GM19463 (cell line): ENCODE measurements at regions not wholly inside any gene's neighbourhood (a gene's known extent, or its start where the extent isn't known, plus 50 kb on each side); places are given as distances from the start of the nearest gene placed in this dataset.

Experiments used
- ATAC-seq: cut with Tn5 transposase; IDR thresholded peaks from one replicate; pipeline ENCODE4 v1.9.1; 2021; ENCODE audit warnings: mild to moderate bottlenecking, moderate library complexity; ENCODE audit not compliant: unreplicated experiment

DNA sequence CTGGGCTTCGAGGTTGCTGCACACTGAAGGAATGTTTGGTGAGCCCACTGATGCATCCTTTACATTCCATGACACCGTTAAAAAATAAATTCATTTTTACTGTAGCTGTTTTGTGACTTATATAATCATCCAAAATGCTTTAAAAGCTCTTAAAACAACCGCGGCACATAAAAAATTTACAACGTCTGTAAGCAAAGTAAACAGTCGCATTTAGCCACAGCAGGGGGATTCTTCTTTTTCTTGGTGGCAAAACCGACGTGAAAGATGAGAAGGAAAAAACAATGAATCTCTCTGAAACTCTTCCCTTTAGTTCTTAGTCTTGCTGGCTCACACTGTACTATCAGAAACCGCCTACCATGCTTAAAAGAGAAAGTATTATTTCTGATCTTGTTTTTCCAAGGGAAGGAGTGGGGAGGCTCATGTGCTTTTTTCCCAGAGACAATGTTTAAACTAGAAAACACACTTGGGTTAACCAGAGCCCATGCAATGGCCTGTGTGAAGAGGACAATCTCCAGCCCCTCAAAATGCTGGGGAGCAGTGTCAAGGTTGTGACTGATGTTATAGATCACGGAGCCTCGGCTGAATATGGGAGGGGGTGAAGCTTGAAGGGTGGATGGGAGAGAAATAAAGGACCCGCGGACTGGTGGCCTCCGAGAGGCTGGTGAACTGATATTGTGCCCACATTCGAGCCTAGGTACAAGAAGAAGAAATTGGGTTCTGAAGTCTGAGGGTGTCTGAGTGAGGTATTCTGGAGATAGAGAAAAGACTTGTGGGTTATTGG, 91.1 kb downstream of the IRF8 start:
- no peak for ATAC-seq

DNA sequence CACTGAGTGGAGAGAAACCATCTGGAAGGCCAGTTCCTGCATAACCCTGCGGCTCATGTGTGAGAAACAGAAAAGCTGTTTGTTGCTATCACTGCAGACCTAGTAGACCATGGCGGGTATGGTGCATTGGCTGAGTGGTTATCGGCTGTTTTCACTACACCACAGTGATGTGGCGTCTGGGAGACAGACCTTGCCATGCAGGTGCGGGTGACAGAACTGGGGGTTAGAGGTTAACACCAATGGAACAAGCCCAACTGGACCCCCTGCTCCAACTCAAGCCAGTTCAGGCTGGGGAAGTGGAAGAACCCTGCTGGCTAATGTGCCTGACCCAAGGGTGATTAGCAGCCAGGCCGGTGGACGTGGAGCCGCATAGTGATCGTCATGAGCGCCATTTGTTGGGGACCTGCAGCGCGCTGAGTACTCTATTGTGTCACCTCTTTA, 91.9 kb downstream of the IRF8 start:
- no peak for ATAC-seq

DNA sequence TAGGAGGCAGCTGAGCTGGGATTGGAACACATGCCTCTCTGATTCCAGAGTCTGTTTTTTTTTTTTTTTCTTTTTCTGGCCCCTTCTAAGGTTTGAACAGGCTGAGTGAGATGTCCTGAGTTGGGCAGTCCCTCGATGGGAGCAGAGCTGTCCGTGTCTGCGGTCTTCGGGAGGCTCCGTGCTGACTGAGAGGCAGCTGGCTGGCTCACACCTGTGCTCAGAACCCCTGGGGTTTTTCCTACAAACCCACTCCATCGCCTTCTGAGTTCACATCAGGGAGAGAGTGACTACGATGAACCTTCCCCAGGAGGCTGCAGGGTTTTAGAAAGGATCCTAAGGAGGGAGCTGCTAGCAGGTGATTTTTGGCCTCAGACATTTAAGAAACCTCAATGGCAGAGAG, 92.5 kb downstream of the IRF8 start:
- ATAC-seq: no peak

DNA sequence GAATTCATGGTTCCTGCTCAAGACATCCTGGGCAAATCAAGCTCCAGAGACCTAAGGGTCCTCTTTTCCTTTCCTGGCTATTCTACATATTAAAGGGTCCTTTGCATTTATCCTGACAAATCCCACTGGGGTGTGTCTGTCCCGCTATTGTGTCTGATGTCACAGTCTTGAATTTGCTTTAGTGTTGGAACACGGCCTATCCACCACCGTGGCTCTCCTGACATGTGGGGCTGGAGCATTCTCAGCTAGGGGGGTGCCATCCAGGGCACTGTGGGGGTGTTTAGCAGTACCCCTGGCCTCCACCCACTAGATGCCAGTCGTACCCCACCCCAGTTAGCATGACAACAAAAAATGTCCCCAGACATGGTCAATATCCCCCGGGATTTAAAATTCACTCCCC, 92.9 kb downstream of the IRF8 start:
- ATAC-seq: no peak

DNA sequence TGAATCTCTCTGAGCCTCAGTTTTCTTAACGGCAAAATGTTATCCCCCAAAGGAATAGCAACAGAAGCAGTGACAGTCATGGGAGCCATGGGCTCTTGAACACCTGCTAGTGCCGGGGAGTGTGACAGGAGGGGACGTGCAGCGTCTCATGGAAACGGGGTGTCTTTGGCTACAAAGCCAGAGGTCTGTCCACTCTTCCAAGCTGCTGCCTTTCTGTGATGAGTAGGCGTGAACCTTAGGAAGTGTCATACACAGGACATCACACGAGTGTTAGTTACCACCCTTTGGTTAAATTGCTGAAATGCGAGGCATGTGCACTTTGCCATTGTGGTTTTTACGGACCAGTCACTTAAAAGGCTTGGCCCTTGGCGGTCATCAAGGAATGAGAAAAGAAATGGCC, 93.4 kb downstream of the IRF8 start:
- no peak for ATAC-seq

DNA sequence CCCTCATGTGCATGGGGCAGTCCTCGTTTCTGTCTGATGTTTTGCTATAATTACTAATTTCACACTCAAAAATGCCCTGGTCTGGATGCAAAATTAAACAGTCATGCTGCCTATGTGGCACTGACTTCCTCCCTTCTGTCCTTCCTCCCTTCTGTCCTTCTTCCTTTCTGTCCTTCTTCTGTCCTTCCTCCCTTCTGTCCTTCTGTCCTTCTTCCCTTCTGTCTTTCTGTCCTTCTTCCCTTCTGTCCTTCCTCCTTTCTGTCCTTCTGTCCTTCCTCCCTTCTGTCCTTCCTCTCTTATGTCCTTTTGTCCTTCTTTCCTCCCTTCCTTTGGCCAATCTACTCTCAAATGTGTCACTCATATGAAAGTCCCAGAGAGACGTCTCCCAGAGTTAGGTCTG, 93.8 kb downstream of the IRF8 start:
- no peak for ATAC-seq

DNA sequence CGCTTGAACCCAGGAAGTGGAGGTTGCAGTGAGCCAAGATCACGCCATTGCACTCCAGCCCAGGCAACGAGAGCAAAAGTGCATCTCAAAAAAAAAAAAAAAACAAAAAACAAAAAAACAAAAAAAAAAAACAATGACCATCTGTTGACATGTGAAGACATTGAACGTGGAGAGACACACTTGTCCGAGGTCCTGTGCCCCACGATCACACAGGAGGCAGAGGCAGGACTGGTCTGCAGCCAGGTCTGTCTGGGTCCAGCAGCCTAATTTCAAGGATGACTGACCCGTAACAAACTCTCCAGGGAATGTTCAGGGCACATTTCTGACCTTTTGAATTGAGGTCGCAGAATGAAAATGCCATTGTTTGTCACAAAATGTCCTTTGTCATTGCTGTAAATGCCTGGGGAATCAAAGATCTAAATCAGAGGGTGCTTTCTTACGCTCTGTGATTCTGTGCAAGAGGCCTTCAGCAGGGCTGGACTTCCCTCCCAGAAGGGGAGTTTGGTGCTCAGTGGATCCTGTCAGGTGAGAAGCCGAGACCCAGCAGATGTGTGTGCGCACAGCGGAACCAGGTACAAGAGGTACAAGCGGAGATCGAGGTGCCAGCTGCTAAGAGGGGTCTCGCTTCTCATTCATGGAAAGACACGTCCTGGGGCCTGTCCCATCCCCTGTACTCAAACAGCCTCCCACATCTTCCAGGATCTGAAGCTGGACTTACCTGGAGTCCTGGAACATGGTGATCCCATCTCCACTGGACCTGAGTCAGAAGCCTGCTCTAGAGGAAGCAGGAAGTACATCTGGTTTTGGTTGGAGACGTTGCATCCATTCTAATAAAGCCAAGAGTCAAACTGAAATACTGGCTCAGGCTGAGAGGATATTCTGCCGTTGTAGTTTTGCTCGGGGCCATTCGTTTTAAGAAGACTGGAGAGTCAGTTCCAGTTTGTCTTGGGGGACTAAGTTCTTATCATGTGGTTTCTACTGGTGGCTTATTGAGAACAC, 95.8 kb downstream of the IRF8 start:
- no peak for ATAC-seq

DNA sequence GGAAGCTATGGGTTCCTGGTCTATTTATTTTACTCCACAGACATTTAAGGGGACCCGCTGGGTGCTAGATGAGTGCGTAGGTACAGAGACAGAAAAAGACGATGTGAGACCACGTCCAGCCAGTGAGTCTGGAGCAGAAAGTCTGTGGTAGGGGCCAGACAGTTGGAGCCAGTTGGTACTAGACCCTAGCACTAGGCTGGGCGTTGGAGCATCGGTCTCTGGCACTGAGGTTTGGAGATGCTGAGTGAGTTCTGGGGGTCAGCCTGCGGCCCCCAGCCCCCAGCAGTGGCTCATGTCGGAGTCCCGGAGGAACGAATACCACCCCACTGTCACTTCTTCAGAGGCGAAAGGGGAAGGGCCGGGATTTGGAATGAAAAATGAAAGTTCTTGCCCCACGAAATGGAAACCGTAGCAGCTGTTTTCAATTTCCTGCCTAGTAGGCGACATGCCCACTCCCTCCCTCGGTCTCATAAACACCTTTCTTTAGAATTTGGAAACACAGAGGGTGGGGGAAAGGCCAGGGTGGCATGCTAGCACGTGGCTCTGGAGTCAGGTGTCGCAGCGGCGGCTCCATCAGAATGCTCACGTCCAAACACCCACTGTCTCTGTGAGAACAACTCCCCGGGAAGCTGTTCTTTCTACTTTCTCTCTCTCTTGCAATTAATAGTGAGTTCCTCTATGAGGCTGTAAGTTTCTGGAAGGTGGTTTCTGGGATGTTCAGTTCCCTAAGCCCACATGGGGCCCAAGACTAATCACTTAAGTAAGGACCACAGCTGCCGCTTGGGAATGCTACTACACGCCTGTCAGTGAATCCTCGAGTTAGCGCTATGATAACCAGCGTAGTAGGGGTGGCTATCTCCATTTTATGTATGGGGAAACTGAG, 96.8 kb downstream of the IRF8 start:
- no peak for ATAC-seq

DNA sequence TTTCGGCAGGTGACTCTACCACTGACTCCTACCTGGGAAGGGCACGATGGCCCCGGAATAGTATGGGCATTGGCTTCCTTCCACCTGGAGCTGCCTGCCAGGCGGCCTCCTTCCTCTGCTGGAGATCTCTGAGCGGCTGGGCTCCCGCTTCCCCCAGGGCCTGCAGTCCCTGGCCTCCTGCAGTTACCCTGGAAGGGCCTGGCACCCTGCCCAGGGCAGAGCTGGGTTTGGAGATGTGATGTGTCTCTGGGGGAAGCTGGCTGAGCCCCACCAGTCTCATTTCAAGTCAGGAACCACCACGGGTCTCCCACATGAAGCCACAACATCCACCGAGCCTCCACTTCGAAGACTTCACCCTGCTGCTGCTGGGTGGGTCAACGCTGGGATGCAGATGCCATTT, 97.9 kb downstream of the IRF8 start:
- ATAC-seq: no peak

DNA sequence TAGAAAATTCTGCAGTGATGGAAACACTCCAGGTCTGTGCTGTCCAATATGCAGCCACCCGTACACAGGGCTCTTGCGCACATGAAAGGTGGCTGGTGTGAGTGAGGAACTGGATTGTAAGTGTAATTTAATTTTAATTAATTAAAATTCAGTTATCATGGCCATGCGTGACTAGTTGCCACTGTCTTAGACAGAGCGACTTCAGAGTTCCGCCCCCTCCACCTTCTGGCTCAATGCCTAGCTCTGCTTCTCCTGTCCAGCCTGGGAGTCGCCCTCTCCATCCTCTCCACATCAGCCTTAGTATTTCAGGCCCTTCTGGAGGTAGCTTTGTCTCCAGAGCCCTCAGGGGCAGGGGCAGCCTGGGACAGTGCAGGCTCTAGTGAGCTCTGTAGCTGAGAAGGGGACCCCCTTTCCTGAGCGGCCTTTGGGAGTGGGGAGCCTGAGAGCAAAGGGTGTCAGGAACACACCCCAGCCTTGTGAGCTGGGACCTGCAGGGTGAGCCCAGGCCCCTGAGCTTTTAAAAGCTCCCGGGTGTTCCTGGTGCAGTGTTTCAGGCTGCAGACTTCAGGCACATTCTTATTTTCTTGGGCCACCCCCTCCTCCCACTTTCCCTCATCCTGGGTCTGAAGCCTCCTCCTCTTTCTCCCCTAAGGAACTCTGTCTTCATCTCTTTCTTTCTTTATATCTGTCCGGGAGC, 99.4 kb downstream of the IRF8 start:
- ATAC-seq: no peak

DNA sequence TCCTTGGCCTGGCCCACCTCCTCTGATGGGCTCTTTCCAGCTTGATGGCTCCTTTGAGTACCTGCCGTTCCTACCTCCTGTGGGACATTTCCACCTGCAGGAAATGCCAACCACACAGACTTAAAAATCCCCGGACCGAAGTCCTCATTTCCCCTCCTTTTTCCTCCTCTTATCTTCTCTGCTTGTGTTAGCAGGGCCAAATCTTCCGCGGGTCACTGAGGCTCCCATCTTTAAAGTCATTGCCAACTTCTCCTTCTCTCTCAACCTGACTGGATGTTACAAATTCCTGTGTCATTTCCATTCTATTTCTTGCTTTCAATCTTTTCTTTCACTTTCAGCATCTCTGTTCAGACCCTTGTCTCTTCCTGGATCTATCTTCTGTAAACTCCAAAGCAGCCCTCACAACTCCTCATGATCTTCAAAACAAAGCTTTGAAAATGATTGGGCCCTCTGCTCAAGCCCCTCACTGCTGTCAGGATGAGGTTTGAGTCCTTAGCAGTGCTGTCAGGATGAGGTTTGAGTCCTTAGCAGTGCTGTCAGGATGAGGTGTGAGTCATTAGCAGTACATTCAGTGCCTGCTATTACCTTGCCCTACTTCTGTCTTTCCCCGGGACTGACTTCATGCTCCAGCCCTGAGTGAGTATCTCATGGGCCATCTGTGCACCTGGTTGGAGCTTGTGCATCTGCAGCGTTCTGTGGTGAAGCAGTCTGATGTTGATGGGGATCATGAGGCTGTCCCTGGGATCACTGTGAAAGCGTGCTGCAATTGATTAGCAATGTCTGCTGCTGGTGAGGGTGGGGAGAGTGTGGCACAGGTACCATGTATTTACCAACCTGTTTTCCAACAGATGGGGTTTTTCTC, 100.1 kb downstream of the IRF8 start:
- no peak for ATAC-seq

DNA sequence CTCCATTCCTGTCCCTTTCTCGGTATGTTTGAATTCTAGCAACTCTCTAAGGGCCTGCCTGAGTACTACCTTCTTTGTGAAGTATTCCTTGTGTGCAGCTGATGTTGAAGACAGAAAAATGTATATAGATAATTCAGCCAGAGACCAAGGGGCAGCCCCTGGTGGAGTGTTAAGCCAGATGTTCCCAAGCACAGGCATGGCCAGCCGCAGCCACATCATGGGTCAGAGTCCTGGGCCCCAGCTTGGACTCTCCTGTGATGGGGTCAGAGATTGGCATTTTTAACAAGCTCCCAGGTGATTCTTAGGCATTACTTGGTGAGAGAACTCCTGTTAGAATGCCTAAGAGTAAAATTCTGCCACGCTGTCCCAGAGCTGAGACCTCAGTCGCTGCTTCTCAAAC, 100.8 kb downstream of the IRF8 start:
- no peak for ATAC-seq

DNA sequence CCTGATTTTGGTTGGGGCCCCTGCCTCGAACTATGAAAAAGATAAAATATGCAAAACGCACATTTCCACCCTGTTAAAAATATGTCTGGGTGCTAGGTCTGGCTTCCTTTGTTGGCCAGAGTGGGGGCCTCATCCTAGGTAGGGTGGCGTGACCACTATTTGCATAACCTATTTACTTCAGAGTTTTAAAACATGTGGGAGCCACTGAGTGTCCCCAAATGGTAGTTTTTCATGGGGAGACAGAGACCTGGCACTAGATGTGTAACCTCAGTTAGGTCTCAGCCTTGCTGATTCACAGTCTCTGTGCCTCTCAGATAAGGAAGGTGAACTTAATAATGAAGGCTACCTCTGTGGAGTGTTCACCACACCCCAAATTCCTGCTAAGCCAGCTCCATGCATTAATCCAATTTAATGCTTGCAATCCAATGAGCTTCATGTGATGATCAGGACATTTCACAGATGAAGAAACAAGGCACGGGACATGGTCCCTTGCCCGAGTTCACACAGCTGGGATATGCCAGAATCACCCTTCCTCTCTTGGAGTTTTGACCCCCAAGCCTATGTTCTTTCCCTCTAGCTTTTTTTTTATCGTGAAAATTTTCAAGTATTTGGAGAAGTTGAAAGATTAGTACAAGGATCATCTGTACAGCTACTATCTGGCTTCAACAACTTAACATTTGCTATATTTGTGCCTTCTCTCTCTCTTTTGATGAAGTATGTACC, 103.4 kb downstream of the IRF8 start:
- no peak for ATAC-seq

DNA sequence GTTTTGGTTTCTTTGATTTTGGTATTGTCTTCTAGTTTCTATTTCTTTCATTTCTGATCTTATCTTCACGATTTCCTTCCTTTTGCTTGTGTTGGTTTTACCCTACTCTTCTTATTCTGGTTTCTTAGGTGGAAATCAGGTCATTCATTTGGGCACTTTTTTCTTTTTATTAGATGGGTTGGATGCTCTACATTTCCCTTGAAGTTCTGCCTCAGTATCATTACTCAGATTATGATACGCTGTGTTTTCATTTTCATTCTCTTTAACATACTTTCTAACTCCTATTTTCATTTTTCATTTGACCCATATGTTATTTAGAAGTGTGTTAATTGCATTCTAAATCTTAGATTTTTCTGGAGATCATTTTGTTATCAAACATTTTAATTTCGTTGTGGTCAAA, 108.6 kb downstream of the IRF8 start:
- no peak for ATAC-seq

DNA sequence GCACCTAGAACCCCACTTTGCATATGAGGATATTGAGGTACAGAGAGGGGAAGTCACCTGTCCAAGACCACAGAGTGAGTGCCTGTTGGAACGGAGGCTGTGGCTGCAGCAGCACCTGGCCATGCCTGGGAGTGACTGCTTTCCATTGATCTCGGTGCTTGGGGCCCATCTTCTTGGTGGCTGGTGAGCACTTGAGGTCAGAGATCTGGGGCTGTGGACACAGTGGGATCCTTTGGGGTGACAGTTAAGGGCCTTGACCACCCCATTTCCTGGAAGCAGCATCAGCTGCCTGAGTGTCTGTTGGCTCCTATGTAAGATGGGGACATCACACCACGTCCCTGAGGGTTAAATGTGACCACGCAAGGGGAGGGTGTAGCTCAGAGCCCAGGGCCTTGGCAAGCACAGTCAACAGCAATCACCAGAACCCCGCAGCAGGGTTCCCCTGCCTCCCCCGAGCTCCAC, 111.7 kb downstream of the IRF8 start:
- no peak for ATAC-seq

DNA sequence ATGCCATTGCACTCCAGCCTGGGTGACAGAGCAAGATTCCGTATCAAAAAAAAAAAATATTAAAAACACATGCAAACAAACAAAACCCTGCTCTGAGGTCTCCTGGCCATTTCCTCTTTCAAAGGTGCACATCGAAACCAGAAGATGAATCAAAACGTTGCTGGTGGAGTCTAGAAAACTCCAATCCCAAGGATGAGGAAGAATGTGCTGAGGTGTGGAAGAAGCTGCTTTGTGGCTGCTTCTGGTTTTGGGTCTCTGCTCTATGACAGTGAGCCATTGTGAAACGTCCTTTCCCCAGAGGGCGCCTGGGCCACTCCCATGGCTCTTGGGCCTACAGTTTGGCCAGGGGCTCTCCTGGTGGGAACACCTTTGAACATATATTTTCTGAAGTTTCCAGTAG, 112.6 kb downstream of the IRF8 start:
- ATAC-seq: no peak

DNA sequence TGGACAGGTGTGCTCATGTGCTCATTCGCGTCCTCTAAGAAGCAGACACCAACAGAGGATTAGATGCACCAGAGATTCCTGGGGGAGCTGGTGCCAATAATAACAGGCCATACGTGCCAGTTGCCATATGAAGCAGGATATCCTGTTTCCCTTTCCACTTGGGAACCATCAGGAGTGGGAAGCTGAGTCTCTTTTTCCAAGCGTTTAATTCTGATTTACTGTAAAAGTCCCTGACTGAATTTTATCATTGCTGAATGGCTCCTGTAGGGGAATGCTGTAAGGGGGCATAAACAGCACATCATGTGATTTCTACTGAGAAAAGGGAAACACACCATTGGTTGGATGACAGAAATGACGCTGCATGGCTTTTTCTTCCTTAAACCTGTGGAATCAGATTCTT, 113.3 kb downstream of the IRF8 start:
- ATAC-seq: no peak

DNA sequence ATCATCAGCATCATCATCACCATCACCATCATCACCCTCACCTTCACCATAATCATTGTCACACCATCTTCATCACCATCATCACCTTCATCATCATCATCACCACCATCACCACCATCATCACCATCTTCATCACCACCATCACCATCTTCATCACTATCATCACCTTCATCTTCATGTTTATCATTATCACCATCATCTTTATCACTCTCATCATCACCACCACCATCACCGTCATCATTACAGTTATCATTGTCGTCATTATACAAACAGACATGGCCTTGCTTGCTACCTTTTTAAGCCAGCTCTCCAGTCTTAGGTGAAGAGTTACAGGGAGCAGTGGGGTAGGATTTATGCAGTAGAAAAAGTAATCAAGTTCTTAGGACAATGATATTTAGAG, 114.9 kb downstream of the IRF8 start:
- no peak for ATAC-seq

DNA sequence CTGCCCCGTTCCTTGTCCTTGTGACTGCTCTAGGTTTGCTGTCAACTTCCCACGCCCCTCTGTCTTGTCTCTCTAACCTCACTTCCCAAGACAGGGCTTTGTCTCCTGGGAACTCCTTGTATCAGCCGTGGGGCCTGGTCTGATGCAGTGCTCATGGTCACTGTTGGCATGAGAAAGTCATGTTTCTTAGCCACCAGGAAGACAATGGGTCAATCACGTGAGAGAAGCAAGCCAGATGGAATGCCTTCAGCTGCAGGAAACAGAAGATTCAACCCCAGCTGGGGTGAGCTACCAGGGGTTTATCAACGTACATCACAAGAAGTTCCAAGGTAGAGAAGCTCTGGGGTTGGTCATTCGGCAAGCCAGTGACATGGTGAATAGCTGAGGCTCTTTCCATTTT, 116.6 kb downstream of the IRF8 start:
- ATAC-seq: no peak
